ENCODE measurements at regions not wholly inside any gene's neighbourhood (a gene's known extent, or its start where the extent isn't known, plus 50 kb on each side); places are given as distances from the start of the nearest gene placed in this dataset.

GRCh38 chr5:108467563-108467962 is 85.7 kb upstream of the FBXL17 start:
- TF ChIP-seq CTCF (IDR thresholded peaks at IDR 0.05; ENCODE audit: extremely low read depth in 1 of 2, insufficient read depth in 1 of 2, low read depth in 1 of 2, low read length in 2 of 2) (no peak), EZH2 (IDR thresholded peaks at IDR 0.05; ENCODE audit: borderline replicate concordance, low read depth, low read length, severe bottlenecking) (no peak), POLR2AphosphoS5 (IDR thresholded peaks at IDR 0.05; ENCODE audit: insufficient read depth, low read depth, low read length) (no peak), FOS (IDR thresholded peaks at IDR 0.05; ENCODE audit: borderline replicate concordance, insufficient read depth, low read length) (no peak), MYC (IDR thresholded peaks at IDR 0.05; ENCODE audit: low read depth, low read length) (no peak)

Data from endothelial cell of umbilical vein (primary cell).